GM04503 (cell line): ENCODE measurements at regions not wholly inside any gene's neighbourhood (a gene's known extent, or its start where the extent isn't known, plus 50 kb on each side); places are given as distances from the start of the nearest gene placed in this dataset.

Experiments
- DNase-seq: peaks from one replicate; pipeline ENCODE4 v3.0.0-alpha.2; 2012; ENCODE audit warnings: low read depth

DNA sequence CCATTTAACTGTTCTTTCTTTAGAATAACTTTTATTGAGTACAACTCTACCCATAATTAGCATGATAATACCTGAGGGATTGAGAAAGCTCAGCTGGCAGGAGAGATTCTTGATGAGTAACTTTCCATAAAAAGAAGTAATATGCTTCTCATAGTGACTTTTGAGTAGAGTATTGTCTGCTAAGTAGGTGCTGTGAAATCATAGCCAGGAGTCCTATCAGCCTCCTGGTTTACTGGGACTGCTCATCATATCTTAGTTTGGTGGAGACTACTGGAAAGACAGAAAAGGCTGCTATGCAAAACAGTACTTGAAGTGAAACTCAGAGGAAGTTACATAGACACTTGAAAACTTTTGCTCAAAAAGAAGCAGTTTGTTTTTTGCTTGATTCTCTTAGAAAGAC is 113.3 kb upstream of the ATP2B1 start:
- no peak for DNase-seq

DNA sequence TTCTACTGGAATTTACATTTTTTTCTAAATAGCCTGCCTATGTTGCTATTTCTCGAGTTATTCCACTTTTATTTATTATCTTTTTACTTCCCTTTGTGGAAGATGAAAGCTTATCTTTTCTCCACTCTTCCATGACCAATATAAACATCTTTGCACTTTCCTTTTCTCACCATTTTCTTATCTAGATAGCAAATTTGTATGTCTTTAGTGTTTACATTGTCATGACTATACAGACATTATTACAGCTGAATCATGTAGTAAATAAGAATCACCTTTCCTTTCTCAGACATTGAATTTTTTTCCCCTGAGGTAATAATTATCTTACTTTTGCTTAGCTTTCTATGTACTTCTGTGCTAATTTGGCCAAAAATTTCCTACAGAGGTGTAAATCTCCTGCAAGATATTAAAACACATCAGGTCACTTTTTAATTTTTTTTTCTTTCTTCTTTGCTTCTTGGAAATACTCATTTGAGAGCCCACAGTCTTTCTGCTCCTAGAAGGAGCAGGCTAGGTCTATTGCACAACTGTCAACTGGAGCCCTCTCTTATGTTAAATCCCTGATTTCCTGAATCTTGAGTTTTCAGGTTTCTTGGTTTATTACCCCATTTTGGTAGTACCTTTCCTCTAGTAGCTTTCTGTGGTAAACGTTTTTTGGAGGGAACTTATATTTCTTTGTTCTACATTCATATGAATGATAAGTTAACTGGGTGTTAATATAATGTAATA is 109.0 kb upstream of the ATP2B1 start:
- DNase-seq: no peak

GRCh38 chr12:89815225-89815624 is 106.6 kb upstream of the ATP2B1 start:
- no peak for DNase-seq

DNA sequence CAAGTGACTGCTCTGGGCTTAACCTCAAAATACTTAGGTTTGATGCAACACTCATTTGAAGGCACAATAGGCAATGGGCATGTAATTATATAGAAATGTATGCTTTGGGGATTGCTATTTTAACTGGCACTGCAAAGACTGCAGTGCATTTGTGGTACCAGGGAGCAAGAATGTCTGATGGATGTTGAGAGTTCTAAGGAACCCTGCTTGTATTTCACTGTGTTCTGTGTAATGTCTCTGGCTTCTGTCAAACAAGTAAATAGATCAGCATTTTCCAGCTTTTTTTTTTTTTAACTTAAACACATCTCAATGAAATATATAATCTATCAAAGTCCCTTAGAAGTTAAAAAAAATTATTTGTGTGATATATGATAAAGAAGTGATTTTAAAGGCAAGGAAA is 94.8 kb upstream of the ATP2B1 start:
- no peak for DNase-seq

DNA sequence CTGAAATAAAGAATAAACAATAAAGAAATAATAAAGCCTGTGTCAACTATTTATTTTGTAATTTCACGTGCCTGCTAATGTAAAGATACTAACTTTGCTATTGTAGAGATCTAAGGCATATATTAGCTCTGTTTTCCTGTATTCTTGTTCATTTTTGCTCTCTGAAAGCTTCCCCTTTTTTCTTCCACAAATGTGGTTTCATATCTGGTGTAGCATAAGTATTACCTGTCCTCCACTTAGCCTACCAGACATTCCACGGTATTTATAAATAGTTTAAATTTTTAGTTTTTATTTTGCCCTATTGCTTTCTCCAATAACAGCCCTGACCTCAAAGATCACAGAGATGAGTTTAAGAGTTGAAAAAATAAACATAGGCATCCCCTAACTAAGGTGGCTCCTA is 92.6 kb upstream of the ATP2B1 start:
- no peak for DNase-seq

DNA sequence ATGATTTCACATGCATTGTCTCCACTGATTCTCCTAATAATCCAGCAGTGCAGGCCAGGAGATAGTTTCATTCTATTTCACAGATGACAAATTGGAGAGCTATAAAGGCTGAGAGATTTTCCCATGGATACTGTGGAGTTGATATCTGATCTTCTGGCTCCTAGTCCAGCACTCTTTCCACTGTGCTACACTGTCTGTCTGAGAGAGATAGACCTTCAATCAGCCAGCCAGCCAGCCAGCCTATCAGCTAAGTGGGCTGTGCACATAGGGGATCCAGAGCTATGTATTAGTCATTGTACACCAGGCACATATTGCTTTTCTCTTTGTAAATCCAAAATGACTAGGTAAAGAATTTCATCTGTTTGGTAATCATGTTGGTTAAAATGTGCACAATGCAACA is 91.8 kb upstream of the ATP2B1 start:
- DNase-seq: no peak

DNA sequence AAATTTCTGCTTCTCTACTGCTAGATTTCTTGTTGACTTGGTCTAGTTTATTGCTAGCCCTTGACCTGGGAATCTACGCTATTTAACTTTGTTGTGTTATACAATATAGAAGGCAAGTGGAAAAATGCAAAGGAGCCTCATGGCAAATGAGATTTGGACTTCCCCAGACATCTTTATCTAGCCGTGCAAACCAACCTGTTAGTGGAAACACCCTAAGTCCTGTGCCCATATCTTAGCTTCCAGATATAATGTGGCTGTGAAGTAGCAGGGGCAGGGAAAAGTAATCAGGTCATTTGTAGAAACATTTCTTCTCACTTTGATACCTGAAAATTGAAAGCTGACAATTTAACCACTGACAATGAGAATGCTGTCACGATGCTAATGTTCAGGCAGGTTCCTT is 90.7 kb upstream of the ATP2B1 start:
- no peak for DNase-seq

GRCh38 chr12:89797436-89797835 is 88.8 kb upstream of the ATP2B1 start:
- no peak for DNase-seq

DNA sequence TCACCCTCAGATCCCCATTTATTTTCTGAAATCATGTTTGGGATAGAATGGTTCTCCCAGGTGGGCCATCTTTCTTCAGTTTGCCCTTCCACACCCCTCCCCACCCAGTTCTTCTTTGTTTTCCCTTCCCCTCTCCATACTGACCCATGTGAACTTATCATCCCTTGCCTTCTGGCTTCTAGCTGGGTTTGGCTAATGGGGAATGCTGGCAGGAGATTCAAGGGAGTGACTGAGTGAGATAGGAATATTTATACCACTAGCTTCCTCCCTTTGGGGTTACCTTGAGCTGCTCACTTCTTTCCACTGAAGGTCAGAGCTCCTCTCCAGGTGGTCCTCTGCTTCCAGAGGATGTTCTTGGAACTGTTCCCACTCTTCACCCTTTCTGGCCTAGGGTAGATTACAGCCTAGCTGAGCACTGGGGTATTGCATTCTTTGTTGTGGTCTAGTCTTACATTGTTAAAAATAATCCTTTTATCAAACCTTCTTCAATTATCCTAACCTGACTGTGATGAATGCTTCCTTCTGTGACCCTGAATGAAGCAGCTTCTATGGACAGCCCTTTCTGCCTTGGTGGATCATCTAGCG is 88.3 kb upstream of the ATP2B1 start:
- no peak for DNase-seq

DNA sequence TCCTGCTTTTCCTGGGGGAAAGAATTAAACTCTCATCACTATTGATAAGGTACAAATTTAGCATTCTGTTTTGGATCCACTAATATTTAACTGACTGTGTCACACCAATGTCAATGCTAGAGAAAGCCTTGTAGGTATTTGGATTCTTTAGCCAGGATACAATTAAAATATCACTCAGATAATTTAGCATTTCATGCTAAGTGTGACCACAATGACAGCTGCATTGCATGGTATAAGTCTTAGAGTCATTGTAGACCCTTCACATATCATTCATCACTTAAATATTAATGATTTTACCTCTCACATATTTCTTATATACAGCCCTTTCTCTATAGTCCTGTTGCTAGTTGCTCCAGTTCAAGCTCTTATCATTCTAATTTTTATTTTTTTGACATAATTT is 85.3 kb upstream of the ATP2B1 start:
- no peak for DNase-seq

GRCh38 chr12:89791286-89791685 is 82.6 kb upstream of the ATP2B1 start:
- no peak for DNase-seq

- peak; percentile 33 for DNase-seq
Measured at GRCh38 chr12:89789862-89790261, 81.2 kb upstream of the ATP2B1 start.

DNA sequence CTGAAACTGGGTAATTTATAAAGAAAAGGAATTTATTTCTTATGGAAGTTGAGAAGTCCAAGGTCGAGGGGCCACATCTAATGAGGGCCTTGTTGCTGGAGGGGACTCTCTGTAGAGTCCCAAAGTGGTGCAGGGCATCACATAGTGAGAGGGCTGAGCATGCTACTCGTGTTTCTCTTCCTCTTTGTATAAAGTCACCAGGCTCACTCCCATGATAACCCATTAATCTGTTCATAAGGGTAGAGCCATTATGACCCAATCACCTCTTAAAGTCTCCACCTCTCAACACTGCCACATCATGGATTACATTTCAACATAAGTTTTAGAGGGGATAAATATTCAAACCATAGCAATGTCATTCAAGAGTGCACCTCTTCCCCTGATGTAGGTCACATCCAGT is 79.1 kb upstream of the ATP2B1 start:
- no peak for DNase-seq

- DNase-seq: no peak
Measured at GRCh38 chr12:89786177-89786810, 77.7 kb upstream of the ATP2B1 start.

DNA sequence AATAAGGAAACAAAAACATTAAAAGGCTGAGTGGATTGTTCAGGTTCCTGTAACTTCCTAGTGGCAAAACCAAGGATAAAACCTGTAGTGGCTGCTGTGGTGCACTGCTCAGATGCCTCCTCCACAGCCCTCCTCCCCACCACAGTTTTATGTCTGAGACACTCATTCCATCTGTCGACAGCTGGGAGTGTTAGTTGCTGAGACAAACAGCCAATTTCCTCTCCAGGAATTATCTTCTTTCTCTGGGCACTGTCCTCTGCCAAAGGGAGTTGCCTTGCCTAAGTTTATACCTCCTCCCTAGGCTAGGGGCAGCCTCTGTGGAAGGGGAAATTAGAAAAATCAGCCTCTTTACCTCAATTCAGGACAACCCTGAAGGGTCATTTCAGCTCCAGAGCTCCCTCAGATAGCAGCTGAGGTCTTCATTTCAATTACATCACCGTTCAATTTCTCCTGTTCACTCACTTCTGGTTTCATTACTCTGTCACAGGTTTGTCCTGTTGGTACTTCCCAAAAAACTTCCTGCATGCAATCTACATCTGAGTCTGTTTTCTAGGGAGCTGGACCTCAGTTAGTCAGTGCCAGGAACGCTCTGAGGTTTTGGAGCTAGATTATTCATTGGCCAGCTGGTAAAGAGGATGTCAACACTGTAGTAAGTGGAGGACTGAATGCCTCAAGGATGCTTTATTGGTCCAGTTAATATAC is 74.9 kb upstream of the ATP2B1 start:
- peak; percentile 55 for DNase-seq

- no peak for DNase-seq
Measured at GRCh38 chr12:89782807-89783206, 74.2 kb upstream of the ATP2B1 start.

GRCh38 chr12:89781946-89782550 is 73.4 kb upstream of the ATP2B1 start:
- DNase-seq: no peak

GRCh38 chr12:89781156-89781555 is 72.5 kb upstream of the ATP2B1 start:
- DNase-seq: no peak

GRCh38 chr12:89779090-89779489 is 70.5 kb upstream of the ATP2B1 start:
- no peak for DNase-seq

- no peak for DNase-seq
Measured at GRCh38 chr12:89777733-89778379, 69.2 kb upstream of the ATP2B1 start.

GRCh38 chr12:89775986-89776365 is 67.3 kb upstream of the ATP2B1 start:
- no peak for DNase-seq
